ENCODE measurements at regions not wholly inside any gene's neighbourhood (a gene's known extent, or its start where the extent isn't known, plus 50 kb on each side); places are given as distances from the start of the nearest gene placed in this dataset.
"Not testable (repeated sequence)": the region's sequence is repeated elsewhere in the genome, so short reads cannot be mapped to it uniquely, and the experiment has no call there.

DNA sequence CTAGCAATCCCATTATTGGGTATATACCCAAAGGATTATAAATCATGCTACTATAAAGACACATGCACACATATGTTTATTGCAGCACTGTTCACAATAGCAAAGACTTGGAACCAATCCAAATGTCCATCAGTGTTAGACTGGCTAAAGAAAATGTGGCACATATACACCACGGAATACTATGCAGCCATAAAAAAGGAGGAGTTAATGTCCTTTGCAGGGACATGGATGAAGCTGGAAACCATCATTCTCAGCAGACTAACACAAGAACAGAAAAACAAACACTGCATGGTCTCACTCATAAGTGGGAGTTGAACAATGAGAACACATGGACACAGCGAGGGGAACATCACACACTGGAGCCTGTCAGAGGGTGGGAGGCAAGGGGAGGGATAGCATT, 113.4 kb upstream of the HEY2 start:
- not testable (repeated sequence) for TF ChIP-seq EP300, POLR2AphosphoS5, POLR2A (IDR thresholded peaks at IDR 0.05)
- TF ChIP-seq, protein P1, sequence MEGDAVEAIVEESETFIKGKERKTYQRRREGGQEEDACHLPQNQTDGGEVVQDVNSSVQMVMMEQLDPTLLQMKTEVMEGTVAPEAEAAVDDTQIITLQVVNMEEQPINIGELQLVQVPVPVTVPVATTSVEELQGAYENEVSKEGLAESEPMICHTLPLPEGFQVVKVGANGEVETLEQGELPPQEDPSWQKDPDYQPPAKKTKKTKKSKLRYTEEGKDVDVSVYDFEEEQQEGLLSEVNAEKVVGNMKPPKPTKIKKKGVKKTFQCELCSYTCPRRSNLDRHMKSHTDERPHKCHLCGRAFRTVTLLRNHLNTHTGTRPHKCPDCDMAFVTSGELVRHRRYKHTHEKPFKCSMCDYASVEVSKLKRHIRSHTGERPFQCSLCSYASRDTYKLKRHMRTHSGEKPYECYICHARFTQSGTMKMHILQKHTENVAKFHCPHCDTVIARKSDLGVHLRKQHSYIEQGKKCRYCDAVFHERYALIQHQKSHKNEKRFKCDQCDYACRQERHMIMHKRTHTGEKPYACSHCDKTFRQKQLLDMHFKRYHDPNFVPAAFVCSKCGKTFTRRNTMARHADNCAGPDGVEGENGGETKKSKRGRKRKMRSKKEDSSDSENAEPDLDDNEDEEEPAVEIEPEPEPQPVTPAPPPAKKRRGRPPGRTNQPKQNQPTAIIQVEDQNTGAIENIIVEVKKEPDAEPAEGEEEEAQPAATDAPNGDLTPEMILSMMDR (IDR thresholded peaks at IDR 0.05) = not testable (repeated sequence)
